Endodermal cell (in vitro differentiated cells): ENCODE measurements at regions not wholly inside any gene's neighbourhood (a gene's known extent, or its start where the extent isn't known, plus 50 kb on each side); places are given as distances from the start of the nearest gene placed in this dataset.

ENCODE experiments used
- DNase-seq: peaks from one replicate; pipeline ENCODE4 v3.0.0-alpha.2; 2017
- H3K27ac ChIP-seq: 2 replicates; pipeline ENCODE4 v1.5.1; 2013; ENCODE audit warnings: mild to moderate bottlenecking, low read depth, low read length, moderate library complexity
- H3K27me3 ChIP-seq: 2 replicates; pipeline ENCODE4 v1.6.1; 2013; ENCODE audit warnings: mild to moderate bottlenecking, low read length, moderate library complexity; ENCODE audit not compliant: insufficient read depth, control insufficient read depth, poor library complexity, severe bottlenecking
- H3K36me3 ChIP-seq: 2 replicates; pipeline ENCODE4 v1.7.0; 2013; ENCODE audit warnings: mild to moderate bottlenecking, low read length, moderate library complexity; ENCODE audit not compliant: control insufficient read depth, insufficient read depth
- H3K4me1 ChIP-seq: one replicate; pipeline ENCODE4 v1.7.0; 2013; ENCODE audit warnings: low read length; ENCODE audit not compliant: control insufficient read depth, insufficient read depth
- H3K4me3 ChIP-seq: 2 replicates; pipeline ENCODE4 v1.5.1; 2013; ENCODE audit warnings: mild to moderate bottlenecking, low read length, moderate library complexity
- H3K9ac ChIP-seq: 2 replicates; pipeline ENCODE4 v1.6.1; 2013; ENCODE audit warnings: mild to moderate bottlenecking, low read length, moderate library complexity; ENCODE audit not compliant: poor library complexity, severe bottlenecking; ENCODE audit errors: extremely low read depth
- H3K9me3 ChIP-seq: 2 replicates; pipeline ENCODE4 v1.6.1; 2013; ENCODE audit warnings: mild to moderate bottlenecking, low read length, moderate library complexity; ENCODE audit not compliant: control insufficient read depth
- H3K27ac Mint-ChIP-seq: 2 replicates; pipeline ENCODE4 v1.8.0; 2020; ENCODE audit warnings: mixed read lengths
- H3K27me3 Mint-ChIP-seq: 2 replicates; pipeline ENCODE4 v1.8.0; 2021; ENCODE audit warnings: mild to moderate bottlenecking, mixed read lengths; ENCODE audit not compliant: insufficient read depth
- H3K36me3 Mint-ChIP-seq: 2 replicates; pipeline ENCODE4 v1.8.0; 2020; ENCODE audit warnings: low read depth, mixed read lengths
- H3K4me1 Mint-ChIP-seq: 2 replicates; pipeline ENCODE4 v1.8.0; 2020; ENCODE audit warnings: mixed read lengths
- H3K4me3 Mint-ChIP-seq: 2 replicates; pipeline ENCODE4 v1.8.0; 2020; ENCODE audit warnings: mild to moderate bottlenecking, moderate library complexity, mixed read lengths
- H3K9me3 Mint-ChIP-seq: 2 replicates; pipeline ENCODE4 v1.8.0; 2020; ENCODE audit warnings: mild to moderate bottlenecking, mixed read lengths
- CTCF ChIP-seq: fragments of 200-600 bp; sonication (generic); conservative IDR thresholded peaks from 2 replicates; pipeline ENCODE4 v1.5.0; 2021; ENCODE audit warnings: antibody characterized with exemption, mild to moderate bottlenecking
- WGBS, 2 experiments: methylation state at CpG; one replicate each; pipeline versions ENCODE4 v1.1.5 to v1.1.7; 2013; ENCODE audit warnings: missing lambda C conversion rate in 2 of 2, mixed read lengths in 1 of 2; ENCODE audit not compliant: insufficient coverage in 1 of 2, insufficient read length in 1 of 2; 5-methylcytosine and 5-hydroxymethylcytosine counted together

DNA sequence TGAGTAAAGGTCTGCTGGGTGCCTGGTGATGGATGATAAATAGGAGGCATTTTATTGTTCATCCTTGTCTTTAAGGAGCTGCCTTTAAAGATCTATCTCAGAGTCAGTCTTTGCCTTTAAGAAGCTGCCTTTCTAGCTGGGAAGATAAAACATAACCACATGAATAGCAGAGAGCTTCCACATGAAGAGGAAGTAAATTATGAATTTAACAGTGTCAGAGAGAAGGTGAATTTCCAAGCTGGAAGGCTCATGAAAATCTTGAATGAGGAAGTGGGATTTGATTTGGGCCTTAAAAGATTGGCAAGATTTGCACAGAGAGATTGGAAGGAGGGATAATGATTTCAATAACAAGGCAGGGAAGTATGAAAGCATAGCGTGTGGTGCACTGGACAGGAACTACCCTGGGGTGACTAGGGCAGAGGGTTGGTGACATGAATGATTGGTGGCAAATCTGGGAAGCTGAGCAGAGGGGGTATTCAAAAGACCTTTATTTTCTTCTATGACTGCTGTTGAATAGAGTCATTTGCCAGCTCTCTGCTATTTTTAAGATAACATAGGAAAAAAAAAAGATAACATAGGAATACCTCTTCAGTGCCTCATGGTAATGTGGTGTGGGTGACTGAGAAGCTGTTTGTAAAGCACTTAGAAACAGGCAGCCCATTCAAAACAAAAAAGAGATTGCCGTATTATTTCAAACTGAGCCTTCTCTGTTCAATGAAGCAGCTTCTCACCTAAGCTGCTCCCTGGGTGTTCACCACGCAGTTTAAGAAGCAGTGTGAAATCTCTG is 591.6 kb downstream of the PKHD1 start:
- H3K27ac Mint-ChIP-seq, result no peak overlapping the region

GRCh38 chr6:51502996-51503395 is 584.4 kb downstream of the PKHD1 start:
- Mint-ChIP-seq H3K9me3 (no peaks in the 10 kb centered on the region), H3K36me3 (no peaks in the 10 kb centered on the region), H3K4me1 (no peaks in the 10 kb centered on the region), H3K27me3 (no peaks in the 10 kb centered on the region), H3K4me3 (no peak overlapping the region), H3K27ac (no peak overlapping the region)
- Histone ChIP-seq H3K36me3 (no peaks in the 10 kb centered on the region), H3K27me3 (no peaks in the 10 kb centered on the region), H3K4me1 (no peaks in the 10 kb centered on the region), H3K9me3 (no peaks in the 10 kb centered on the region), H3K27ac (no peak overlapping the region), H3K4me3 (no peak overlapping the region), H3K9ac (no peak overlapping the region)
- TF ChIP-seq CTCF, result no peak
- WGBS, 2 experiments, result 67 to 89% methylated on average over 1 of the region's 1 CpG
- no peak for DNase-seq

More for the DNA sequence above, 591.6 kb downstream of the PKHD1 start:
- 65 to 77% methylated on average over 3 of the region's 3 CpGs for WGBS, 2 experiments
- DNase-seq, result no peak
- TF ChIP-seq CTCF, result no peak
- no peaks in the 10 kb centered on the region for H3K36me3 ChIP-seq
- no peaks in the 10 kb centered on the region for H3K4me1 ChIP-seq
- Mint-ChIP-seq H3K27me3 (peaks cover 3% of the 10 kb centered on the region), H3K9me3 (no peaks in the 10 kb centered on the region), H3K36me3 (no peaks in the 10 kb centered on the region), H3K4me3 (no peak overlapping the region), H3K4me1 (peaks cover 20% of the 10 kb centered on the region)
- H3K9me3 ChIP-seq, result no peaks in the 10 kb centered on the region
- H3K27me3 ChIP-seq, result no peaks in the 10 kb centered on the region
- H3K4me3 ChIP-seq, result no peak overlapping the region
- peak overlapping the region; percentile 71 for H3K27ac ChIP-seq
- no peak overlapping the region for H3K9ac ChIP-seq

- Mint-ChIP-seq H3K36me3 (no peaks in the 10 kb centered on the region), H3K4me1 (no peaks in the 10 kb centered on the region), H3K27ac (no peak overlapping the region), H3K9me3 (no peaks in the 10 kb centered on the region), H3K27me3 (no peaks in the 10 kb centered on the region), H3K4me3 (no peak overlapping the region)
- no peak overlapping the region for H3K27ac ChIP-seq
- no peak overlapping the region for H3K4me3 ChIP-seq
- H3K4me1 ChIP-seq, result no peaks in the 10 kb centered on the region
- H3K36me3 ChIP-seq, result no peaks in the 10 kb centered on the region
- no peak for DNase-seq
- H3K27me3 ChIP-seq, result no peaks in the 10 kb centered on the region
- no peaks in the 10 kb centered on the region for H3K9me3 ChIP-seq
- H3K9ac ChIP-seq, result no peak overlapping the region
- no peak for TF ChIP-seq CTCF
These were observed 582.0 kb downstream of the PKHD1 start for GRCh38 chr6:51505434-51505833.
